ENCODE measurements at regions not wholly inside any gene's neighbourhood (a gene's known extent, or its start where the extent isn't known, plus 50 kb on each side); places are given as distances from the start of the nearest gene placed in this dataset.
A peak's percentile ranks its signal among the peaks of the same experiment; 100 is the strongest.

DNA sequence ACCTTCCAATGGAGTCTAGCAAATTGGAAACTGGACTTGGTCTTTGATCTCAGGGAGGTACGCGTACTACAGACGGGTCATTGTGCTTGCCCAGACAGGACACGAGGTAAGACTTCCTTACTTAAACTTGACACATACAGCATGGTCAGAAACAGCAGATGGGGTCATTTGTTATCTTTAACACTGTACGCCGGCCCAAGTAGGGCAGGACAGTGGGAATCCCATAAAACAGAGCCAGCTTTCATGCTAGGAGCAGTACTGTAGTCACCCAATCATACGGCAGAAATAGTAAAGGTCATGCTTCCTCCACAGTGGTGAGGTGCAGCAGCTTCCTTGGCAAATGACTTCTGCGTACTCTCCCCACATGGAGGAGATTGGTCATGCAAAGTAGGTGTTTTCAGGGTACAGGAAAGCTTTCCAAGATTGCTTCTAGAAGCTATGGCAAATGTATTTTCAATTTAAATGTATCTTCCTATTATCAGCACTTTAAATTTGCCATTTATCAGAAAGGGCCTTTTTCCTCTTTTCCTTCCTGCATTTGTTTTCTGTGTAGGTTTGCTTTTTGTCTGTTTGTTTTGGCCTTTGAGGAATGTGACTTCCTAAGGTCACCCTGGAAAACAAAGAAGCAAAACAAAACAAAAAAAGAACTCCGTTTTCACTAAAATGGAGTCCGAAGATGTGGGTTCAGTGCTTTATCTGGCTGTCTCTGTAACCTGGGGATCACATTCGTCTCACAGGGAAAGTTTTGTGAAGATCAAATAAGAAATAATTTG lies 74.0 kb upstream of the DSG1 start:
- Mint-ChIP-seq H3K27ac (0 out of 2 replicates have a peak overlapping the region, but pooled peaks have one; percentile 9), H3K4me1 (peaks cover 50% of the 10 kb centered on the region), H3K27me3 (ENCODE audit: insufficient read depth, low read depth, poor library complexity) (peaks cover 5% of the 10 kb centered on the region), H3K4me3 (no peak overlapping the region), H3K9me3 (no peaks in the 10 kb centered on the region), H3K36me3 (ENCODE audit: low read depth) (no peaks in the 10 kb centered on the region)
- peak; percentile 52 for ATAC-seq
- Histone ChIP-seq H4K20me1 (replicated peaks; ENCODE audit: insufficient read depth) (no peaks in the 10 kb centered on the region), H2AFZ (peak overlapping the region; percentile 94), H3K27ac (ENCODE audit: low read depth) (no peak overlapping the region), H3F3A (replicated peaks; ENCODE audit: low read depth) (no peaks in the 10 kb centered on the region), H3K79me2 (replicated peaks; ENCODE audit: insufficient read depth) (no peaks in the 10 kb centered on the region), H3K4me3 (no peak overlapping the region), H3K27me3 (ENCODE audit: insufficient read depth) (no peaks in the 10 kb centered on the region), H3K9me2 (ENCODE audit: insufficient read depth) (no peaks in the 10 kb centered on the region; the same call in 1 of the 2 replicates), H3K4me2 (no peak overlapping the region), H3K4me1 (ENCODE audit: insufficient read depth) (peaks cover 25% of the 10 kb centered on the region), H3K36me3 (ENCODE audit: insufficient read depth) (no peaks in the 10 kb centered on the region)
- TF ChIP-seq NANOG (IDR thresholded peaks at IDR 0.05; ENCODE audit: borderline replicate concordance) (no peak), ZNF331 (CRISPR knock-in tag; IDR thresholded peaks at IDR 0.05; ENCODE audit: low read depth) (no peak), EZH2phosphoT487 (IDR thresholded peaks at IDR 0.05; ENCODE audit: unreplicated experiment) (no peak), POLR2AphosphoS5 (IDR thresholded peaks at IDR 0.05; ENCODE audit: low read depth) (no peak), CREB1 (CRISPR knock-in tag; IDR thresholded peaks at IDR 0.05; ENCODE audit: low read depth) (no peak), EZH2 (IDR thresholded peaks at IDR 0.05; ENCODE audit: low read depth, unreplicated experiment) (no peak)
- TF ChIP-seq, protein P1, sequence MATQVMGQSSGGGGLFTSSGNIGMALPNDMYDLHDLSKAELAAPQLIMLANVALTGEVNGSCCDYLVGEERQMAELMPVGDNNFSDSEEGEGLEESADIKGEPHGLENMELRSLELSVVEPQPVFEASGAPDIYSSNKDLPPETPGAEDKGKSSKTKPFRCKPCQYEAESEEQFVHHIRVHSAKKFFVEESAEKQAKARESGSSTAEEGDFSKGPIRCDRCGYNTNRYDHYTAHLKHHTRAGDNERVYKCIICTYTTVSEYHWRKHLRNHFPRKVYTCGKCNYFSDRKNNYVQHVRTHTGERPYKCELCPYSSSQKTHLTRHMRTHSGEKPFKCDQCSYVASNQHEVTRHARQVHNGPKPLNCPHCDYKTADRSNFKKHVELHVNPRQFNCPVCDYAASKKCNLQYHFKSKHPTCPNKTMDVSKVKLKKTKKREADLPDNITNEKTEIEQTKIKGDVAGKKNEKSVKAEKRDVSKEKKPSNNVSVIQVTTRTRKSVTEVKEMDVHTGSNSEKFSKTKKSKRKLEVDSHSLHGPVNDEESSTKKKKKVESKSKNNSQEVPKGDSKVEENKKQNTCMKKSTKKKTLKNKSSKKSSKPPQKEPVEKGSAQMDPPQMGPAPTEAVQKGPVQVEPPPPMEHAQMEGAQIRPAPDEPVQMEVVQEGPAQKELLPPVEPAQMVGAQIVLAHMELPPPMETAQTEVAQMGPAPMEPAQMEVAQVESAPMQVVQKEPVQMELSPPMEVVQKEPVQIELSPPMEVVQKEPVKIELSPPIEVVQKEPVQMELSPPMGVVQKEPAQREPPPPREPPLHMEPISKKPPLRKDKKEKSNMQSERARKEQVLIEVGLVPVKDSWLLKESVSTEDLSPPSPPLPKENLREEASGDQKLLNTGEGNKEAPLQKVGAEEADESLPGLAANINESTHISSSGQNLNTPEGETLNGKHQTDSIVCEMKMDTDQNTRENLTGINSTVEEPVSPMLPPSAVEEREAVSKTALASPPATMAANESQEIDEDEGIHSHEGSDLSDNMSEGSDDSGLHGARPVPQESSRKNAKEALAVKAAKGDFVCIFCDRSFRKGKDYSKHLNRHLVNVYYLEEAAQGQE (IDR thresholded peaks at IDR 0.05; ENCODE audit: unreplicated experiment): no peak
- TF ChIP-seq, protein P2, sequence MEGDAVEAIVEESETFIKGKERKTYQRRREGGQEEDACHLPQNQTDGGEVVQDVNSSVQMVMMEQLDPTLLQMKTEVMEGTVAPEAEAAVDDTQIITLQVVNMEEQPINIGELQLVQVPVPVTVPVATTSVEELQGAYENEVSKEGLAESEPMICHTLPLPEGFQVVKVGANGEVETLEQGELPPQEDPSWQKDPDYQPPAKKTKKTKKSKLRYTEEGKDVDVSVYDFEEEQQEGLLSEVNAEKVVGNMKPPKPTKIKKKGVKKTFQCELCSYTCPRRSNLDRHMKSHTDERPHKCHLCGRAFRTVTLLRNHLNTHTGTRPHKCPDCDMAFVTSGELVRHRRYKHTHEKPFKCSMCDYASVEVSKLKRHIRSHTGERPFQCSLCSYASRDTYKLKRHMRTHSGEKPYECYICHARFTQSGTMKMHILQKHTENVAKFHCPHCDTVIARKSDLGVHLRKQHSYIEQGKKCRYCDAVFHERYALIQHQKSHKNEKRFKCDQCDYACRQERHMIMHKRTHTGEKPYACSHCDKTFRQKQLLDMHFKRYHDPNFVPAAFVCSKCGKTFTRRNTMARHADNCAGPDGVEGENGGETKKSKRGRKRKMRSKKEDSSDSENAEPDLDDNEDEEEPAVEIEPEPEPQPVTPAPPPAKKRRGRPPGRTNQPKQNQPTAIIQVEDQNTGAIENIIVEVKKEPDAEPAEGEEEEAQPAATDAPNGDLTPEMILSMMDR (conservative IDR thresholded peaks at IDR 0.05; ENCODE audit: low read depth in 2 of 2): no peak
- DNase-seq (ENCODE audit: low spot score): no peak

DNA sequence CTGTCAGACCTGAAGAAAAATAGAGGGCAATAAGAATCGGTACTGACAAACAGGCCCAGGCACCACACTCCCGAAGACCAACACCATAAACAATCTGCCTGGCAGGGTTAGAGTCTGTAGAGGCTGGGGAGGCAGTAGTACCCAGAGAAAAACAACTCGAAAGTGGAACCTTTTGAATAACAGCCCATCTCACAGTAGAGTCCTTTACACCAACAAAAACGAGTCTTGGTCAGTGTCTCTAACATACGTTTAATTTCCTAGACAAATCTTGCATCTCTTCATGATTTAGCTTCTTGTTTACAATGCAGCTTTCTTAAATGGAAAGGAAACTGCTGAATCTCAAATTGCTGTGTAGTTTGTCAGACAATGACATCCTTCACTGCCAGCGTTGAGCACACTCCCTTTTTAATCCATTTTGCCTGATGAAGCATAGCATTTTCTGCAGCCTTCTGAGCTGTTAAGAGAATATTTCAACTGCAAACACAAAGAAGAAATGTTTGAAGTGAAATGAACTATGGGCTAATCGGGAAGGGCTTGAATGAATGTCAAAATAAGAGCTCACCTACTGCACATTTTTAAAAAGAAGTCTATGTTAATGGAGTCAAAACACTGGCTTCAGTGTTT lies 73.1 kb upstream of the DSG1 start:
- DNase-seq (ENCODE audit: low spot score) (no peak), ATAC-seq (peak; percentile 18; the same call in 1 of the 3 replicates)
- peaks cover 6% of the 10 kb centered on the region for H3K27me3 Mint-ChIP-seq (ENCODE audit: insufficient read depth, low read depth, poor library complexity)
- peak overlapping the region; percentile 94 for H2AFZ ChIP-seq
- no peaks in the 10 kb centered on the region for H3K9me3 Mint-ChIP-seq
- H3K9me2 ChIP-seq (ENCODE audit: insufficient read depth): no peaks in the 10 kb centered on the region; the same call in 1 of the 2 replicates
- no peaks in the 10 kb centered on the region for H3K36me3 ChIP-seq (ENCODE audit: insufficient read depth)
- peaks cover 25% of the 10 kb centered on the region for H3K4me1 ChIP-seq (ENCODE audit: insufficient read depth)
- no peak overlapping the region for H3K27ac ChIP-seq (ENCODE audit: low read depth)
- no peaks in the 10 kb centered on the region for H3K27me3 ChIP-seq (ENCODE audit: insufficient read depth)
- peaks cover 50% of the 10 kb centered on the region for H3K4me1 Mint-ChIP-seq
- H3K27ac Mint-ChIP-seq: no peak overlapping the region; the same call in 1 of the 2 replicates
- no peaks in the 10 kb centered on the region for H3F3A ChIP-seq (replicated peaks; ENCODE audit: low read depth)
- H3K36me3 Mint-ChIP-seq (ENCODE audit: low read depth): no peaks in the 10 kb centered on the region
- no peaks in the 10 kb centered on the region for H4K20me1 ChIP-seq (replicated peaks; ENCODE audit: insufficient read depth)
- H3K4me3 ChIP-seq: no peak overlapping the region
- no peak overlapping the region for H3K4me3 Mint-ChIP-seq
- H3K4me2 ChIP-seq: no peak overlapping the region
- no peaks in the 10 kb centered on the region for H3K79me2 ChIP-seq (replicated peaks; ENCODE audit: insufficient read depth)
- TF ChIP-seq, protein P3, sequence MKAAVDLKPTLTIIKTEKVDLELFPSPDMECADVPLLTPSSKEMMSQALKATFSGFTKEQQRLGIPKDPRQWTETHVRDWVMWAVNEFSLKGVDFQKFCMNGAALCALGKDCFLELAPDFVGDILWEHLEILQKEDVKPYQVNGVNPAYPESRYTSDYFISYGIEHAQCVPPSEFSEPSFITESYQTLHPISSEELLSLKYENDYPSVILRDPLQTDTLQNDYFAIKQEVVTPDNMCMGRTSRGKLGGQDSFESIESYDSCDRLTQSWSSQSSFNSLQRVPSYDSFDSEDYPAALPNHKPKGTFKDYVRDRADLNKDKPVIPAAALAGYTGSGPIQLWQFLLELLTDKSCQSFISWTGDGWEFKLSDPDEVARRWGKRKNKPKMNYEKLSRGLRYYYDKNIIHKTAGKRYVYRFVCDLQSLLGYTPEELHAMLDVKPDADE (IDR thresholded peaks at IDR 0.05): no peak
- TF ChIP-seq CREB1 (CRISPR knock-in tag; IDR thresholded peaks at IDR 0.05; ENCODE audit: low read depth) (no peak), POLR2AphosphoS5 (IDR thresholded peaks at IDR 0.05; ENCODE audit: low read depth) (no peak), NANOG (IDR thresholded peaks at IDR 0.05; ENCODE audit: borderline replicate concordance) (no peak), JUNB (IDR thresholded peaks at IDR 0.05; ENCODE audit: unreplicated experiment) (no peak), EZH2phosphoT487 (IDR thresholded peaks at IDR 0.05; ENCODE audit: unreplicated experiment) (no peak), STAT1 (IDR thresholded peaks at IDR 0.05; ENCODE audit: unreplicated experiment) (no peak), ZNF114 (CRISPR knock-in tag; IDR thresholded peaks at IDR 0.05) (no peak), ZNF331 (CRISPR knock-in tag; IDR thresholded peaks at IDR 0.05; ENCODE audit: low read depth) (no peak)
- TF ChIP-seq, protein P1 (IDR thresholded peaks at IDR 0.05; ENCODE audit: unreplicated experiment): no peak
